Body of pancreas (tissue), 4 donors: ENCODE measurements at regions not wholly inside any gene's neighbourhood (a gene's known extent, or its start where the extent isn't known, plus 50 kb on each side); places are given as distances from the start of the nearest gene placed in this dataset.

ENCODE experiments used
- POLR2A ChIP-seq, 3 donors: fragments of 450-650 bp; IDR thresholded peaks; one replicate each; pipeline ENCODE4 v1.6.1; 2016; ENCODE audit warnings: antibody characterized with exemption in 3 of 3, mild to moderate bottlenecking in 2 of 3
- TF ChIP-seq, protein P1 (sequence below), 7 experiments: fragments of 450-650 bp in 4 of 7; fragments of 200-600 bp in 3 of 7; sonication (generic) in 3 of 7; IDR thresholded peaks; one replicate each; pipeline ENCODE4 v1.5.1; 2016 to 2019; ENCODE audit warnings: antibody characterized with exemption in 7 of 7

DNA sequence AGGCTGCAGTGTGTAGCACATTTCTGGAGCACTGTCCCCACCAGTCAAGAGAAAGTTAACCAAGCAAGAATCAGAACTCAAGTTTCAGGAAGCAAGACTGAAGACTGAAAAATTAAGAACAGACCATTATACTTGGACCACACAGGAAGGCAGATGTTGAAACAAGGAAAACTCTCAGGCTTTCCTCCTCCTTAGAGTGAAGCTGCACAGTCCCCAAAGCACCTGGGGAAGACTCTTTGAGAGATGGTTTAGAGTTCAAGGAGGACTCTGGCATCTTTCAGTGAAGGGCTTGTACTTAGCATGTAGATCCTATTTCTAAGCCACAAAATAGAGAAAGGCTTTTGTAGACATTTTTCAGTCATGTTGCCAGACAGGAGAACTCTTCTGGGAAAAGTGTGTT lies 113.7 kb upstream of the KCTD3 start:
- no peak for TF ChIP-seq POLR2A (IDR thresholded peaks at IDR 0.05)
- TF ChIP-seq, protein P1, sequence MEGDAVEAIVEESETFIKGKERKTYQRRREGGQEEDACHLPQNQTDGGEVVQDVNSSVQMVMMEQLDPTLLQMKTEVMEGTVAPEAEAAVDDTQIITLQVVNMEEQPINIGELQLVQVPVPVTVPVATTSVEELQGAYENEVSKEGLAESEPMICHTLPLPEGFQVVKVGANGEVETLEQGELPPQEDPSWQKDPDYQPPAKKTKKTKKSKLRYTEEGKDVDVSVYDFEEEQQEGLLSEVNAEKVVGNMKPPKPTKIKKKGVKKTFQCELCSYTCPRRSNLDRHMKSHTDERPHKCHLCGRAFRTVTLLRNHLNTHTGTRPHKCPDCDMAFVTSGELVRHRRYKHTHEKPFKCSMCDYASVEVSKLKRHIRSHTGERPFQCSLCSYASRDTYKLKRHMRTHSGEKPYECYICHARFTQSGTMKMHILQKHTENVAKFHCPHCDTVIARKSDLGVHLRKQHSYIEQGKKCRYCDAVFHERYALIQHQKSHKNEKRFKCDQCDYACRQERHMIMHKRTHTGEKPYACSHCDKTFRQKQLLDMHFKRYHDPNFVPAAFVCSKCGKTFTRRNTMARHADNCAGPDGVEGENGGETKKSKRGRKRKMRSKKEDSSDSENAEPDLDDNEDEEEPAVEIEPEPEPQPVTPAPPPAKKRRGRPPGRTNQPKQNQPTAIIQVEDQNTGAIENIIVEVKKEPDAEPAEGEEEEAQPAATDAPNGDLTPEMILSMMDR (IDR thresholded peaks at IDR 0.05): no peak
